RWPE2 (cell line): ENCODE measurements at regions not wholly inside any gene's neighbourhood (a gene's known extent, or its start where the extent isn't known, plus 50 kb on each side); places are given as distances from the start of the nearest gene placed in this dataset.

Experiments
- ATAC-seq: fragments of 200-7000 bp; cut with Tn5 transposase; 3 replicates; pipeline ENCODE4 v1.9.1; 2021; ENCODE audit warnings: low read depth
- DNase-seq: peaks from one replicate; pipeline ENCODE4 v3.0.0-alpha.2; 2020; ENCODE audit warnings: low spot score
- H3K27ac ChIP-seq: fragments of 450-650 bp; 2 replicates; pipeline ENCODE4 v1.5.1; 2017; ENCODE audit warnings: mild to moderate bottlenecking; ENCODE audit not compliant: poor library complexity, severe bottlenecking
- H3K27me3 ChIP-seq: fragments of 250-450 bp; sonication (Bioruptor Pico); 2 replicates; pipeline ENCODE4 v1.5.1; 2021; ENCODE audit warnings: mild to moderate bottlenecking, moderate library complexity; ENCODE audit not compliant: insufficient read depth, poor library complexity, severe bottlenecking
- H3K36me3 ChIP-seq: fragments of 250-450 bp; sonication (Bioruptor Pico); 2 replicates; pipeline ENCODE4 v1.5.1; 2020; ENCODE audit warnings: low read depth, mild to moderate bottlenecking, moderate library complexity
- H3K4me1 ChIP-seq: fragments of 250-450 bp; sonication (Bioruptor Pico); 2 replicates; pipeline ENCODE4 v1.5.1; 2021; ENCODE audit warnings: mild to moderate bottlenecking, moderate library complexity; ENCODE audit not compliant: insufficient read depth, poor library complexity, severe bottlenecking
- H3K4me3 ChIP-seq: fragments of 250-450 bp; sonication (Bioruptor Pico); 2 replicates; pipeline ENCODE4 v1.5.1; 2021; ENCODE audit warnings: mild to moderate bottlenecking, moderate library complexity; ENCODE audit not compliant: severe bottlenecking
- H3K9me3 ChIP-seq: fragments of 250-450 bp; sonication (Bioruptor Pico); 2 replicates; pipeline ENCODE4 v1.5.1; 2021; ENCODE audit warnings: mild to moderate bottlenecking, moderate library complexity; ENCODE audit not compliant: severe bottlenecking
- CTCF ChIP-seq: fragments of 450-650 bp; IDR thresholded peaks from one replicate; pipeline ENCODE4 v1.5.1; 2017; ENCODE audit warnings: mild to moderate bottlenecking, moderate library complexity; ENCODE audit not compliant: poor library complexity, severe bottlenecking

DNA sequence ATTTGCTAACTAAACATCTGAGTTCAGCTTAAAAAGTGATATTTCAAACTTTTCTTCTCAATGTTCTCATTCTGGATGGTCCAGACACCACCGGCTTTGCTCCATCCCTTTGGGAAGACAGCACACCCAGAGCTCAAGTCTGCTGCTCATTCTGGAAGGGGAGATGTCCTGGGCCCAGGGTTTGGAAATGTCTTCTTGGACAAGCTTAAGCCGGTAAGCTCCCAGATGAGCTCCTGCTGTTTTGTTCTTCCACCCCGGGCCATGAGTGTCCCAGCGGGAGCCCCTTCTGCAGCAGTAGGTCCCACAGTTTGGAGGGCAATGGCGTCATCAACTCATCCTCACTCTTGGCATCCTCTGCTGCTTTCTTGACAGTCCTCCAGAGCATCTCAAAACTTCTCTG is 105.2 kb downstream of the TMEM100 start:
- no peaks in the 10 kb centered on the region for H3K9me3 ChIP-seq
- H3K27ac ChIP-seq: no peak overlapping the region
- H3K27me3 ChIP-seq: peaks cover 30% of the 10 kb centered on the region
- H3K36me3 ChIP-seq: no peaks in the 10 kb centered on the region
- H3K4me3 ChIP-seq: no peak overlapping the region
- no peak for DNase-seq
- no peak for TF ChIP-seq CTCF
- no peak for ATAC-seq
- H3K4me1 ChIP-seq: no peaks in the 10 kb centered on the region

GRCh38 chr17:55614061-55614460 is 102.8 kb upstream of the SMIM36 start:
- no peak for DNase-seq
- Histone ChIP-seq H3K9me3 (no peaks in the 10 kb centered on the region), H3K27me3 (peaks cover 24% of the 10 kb centered on the region), H3K4me3 (no peak overlapping the region), H3K27ac (no peak overlapping the region), H3K4me1 (no peaks in the 10 kb centered on the region), H3K36me3 (no peaks in the 10 kb centered on the region)
- TF ChIP-seq CTCF: no peak
- no peak for ATAC-seq

GRCh38 chr17:55612691-55613141 is 101.5 kb upstream of the SMIM36 start:
- Histone ChIP-seq H3K4me3 (no peak overlapping the region), H3K36me3 (no peaks in the 10 kb centered on the region), H3K27ac (no peak overlapping the region), H3K27me3 (peaks cover 20% of the 10 kb centered on the region), H3K4me1 (peaks cover 3% of the 10 kb centered on the region), H3K9me3 (no peaks in the 10 kb centered on the region)
- no peak for DNase-seq
- TF ChIP-seq CTCF: no peak
- ATAC-seq: no peak

GRCh38 chr17:55607731-55608341 is 96.6 kb upstream of the SMIM36 start:
- Histone ChIP-seq H3K27ac (no peak overlapping the region), H3K4me1 (peaks cover 5% of the 10 kb centered on the region), H3K4me3 (no peak overlapping the region), H3K9me3 (no peaks in the 10 kb centered on the region), H3K36me3 (no peaks in the 10 kb centered on the region), H3K27me3 (no peaks in the 10 kb centered on the region)
- DNase-seq: no peak
- peak; percentile 55 for ATAC-seq
- TF ChIP-seq CTCF: no peak

DNA sequence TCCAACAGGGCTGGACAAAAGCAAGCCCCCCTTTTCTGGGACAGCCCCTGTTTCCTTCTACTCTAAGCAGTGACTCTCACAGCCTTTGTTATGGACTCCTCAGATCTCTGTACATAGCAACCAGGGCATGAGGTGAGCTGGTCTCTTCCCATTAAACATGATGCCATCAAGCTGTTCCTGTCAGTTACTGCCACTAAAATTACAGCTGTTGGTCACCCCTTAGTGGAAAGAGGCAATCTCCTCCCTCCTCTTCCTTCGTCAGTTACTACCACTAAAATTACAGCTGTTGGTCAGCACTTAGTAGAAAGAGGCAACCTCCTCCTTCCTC is 95.2 kb upstream of the SMIM36 start:
- Histone ChIP-seq H3K9me3 (no peaks in the 10 kb centered on the region), H3K36me3 (no peaks in the 10 kb centered on the region), H3K27me3 (no peaks in the 10 kb centered on the region), H3K4me3 (no peak overlapping the region), H3K4me1 (peaks cover 5% of the 10 kb centered on the region), H3K27ac (no peak overlapping the region)
- ATAC-seq: no peak
- DNase-seq: no peak
- no peak for TF ChIP-seq CTCF
